Esophagus muscularis mucosa (tissue), 4 donors: ENCODE measurements at regions not wholly inside any gene's neighbourhood (a gene's known extent, or its start where the extent isn't known, plus 50 kb on each side); places are given as distances from the start of the nearest gene placed in this dataset.

Experiments used
- DNase-seq: peaks from one replicate; pipeline ENCODE4 v3.0.0-alpha.2; 2017; ENCODE audit errors: extremely low spot score
- H3K27ac ChIP-seq, 4 donors: fragments of 200-600 bp; sonication (generic); replicated peaks in 1 of 4; 1 replicate in 3 of 4; 2 replicates in 1 of 4; pipeline ENCODE4 v1.5.1; 2016 to 2019; ENCODE audit warnings: mild to moderate bottlenecking in 1 of 4
- H3K27me3 ChIP-seq, 4 donors: fragments of 200-600 bp; sonication (generic); one replicate each; pipeline versions ENCODE4 v1.5.1 to v1.6.0; 2016 to 2019
- H3K36me3 ChIP-seq, 4 donors: fragments of 200-600 bp; sonication (generic); one replicate each; pipeline ENCODE4 v1.5.1; 2016 to 2019
- H3K4me1 ChIP-seq, 4 donors: fragments of 200-600 bp; sonication (generic); one replicate each; pipeline ENCODE4 v1.5.1; 2016 to 2019
- H3K4me3 ChIP-seq, 4 donors: fragments of 200-600 bp; sonication (generic); 1 replicate in 2 of 4; 2 replicates in 2 of 4; pipeline ENCODE4 v1.5.1; 2016 to 2019; ENCODE audit warnings: mild to moderate bottlenecking in 4 of 4, moderate library complexity in 1 of 4
- H3K9me3 ChIP-seq, 4 donors: fragments of 200-600 bp; sonication (generic); 1 replicate in 3 of 4; 2 replicates in 1 of 4; pipeline ENCODE4 v1.5.1; 2016 to 2019
- CTCF ChIP-seq, 3 experiments: fragments of 200-600 bp in 2 of 3; fragments of 450-650 bp in 1 of 3; sonication (generic) in 2 of 3; IDR thresholded peaks; one replicate each; pipeline ENCODE4 v1.5.1; 2017 to 2019; ENCODE audit warnings: antibody characterized with exemption in 3 of 3, mild to moderate bottlenecking in 2 of 3, moderate library complexity in 1 of 3
- EP300 ChIP-seq: sonication (generic); formaldehyde crosslinking; IDR thresholded peaks from one replicate; pipeline ENCODE4 v1.6.1; 2017; ENCODE audit warnings: antibody characterized with exemption
- POLR2A ChIP-seq: fragments of 450-650 bp; IDR thresholded peaks from one replicate; pipeline ENCODE4 v1.6.1; 2017; ENCODE audit warnings: antibody characterized with exemption, moderate library complexity, mild to moderate bottlenecking, low read depth
- POLR2AphosphoS5 ChIP-seq, 2 donors: sonication (generic); formaldehyde crosslinking; IDR thresholded peaks; one replicate each; pipeline ENCODE4 v1.6.1; 2017; ENCODE audit warnings: antibody characterized with exemption in 2 of 2
- WGBS: methylation state at CpG from one replicate; pipeline ENCODE4 v1.1.5; 2018; 5-methylcytosine and 5-hydroxymethylcytosine counted together
- intact Hi-C: fragments of 100-400 bp; cut with DNase I; formaldehyde crosslinking; loops from one replicate; pipeline ENCODE4 v1.15.1; 2023

GRCh38 chr1:115233598-115233997 lies 104.5 kb downstream of the NGF start:
- intact Hi-C loops: no loop called here
- Histone ChIP-seq H3K4me3 (no peak overlapping the region), H3K9me3 (no peaks in the 10 kb centered on the region), H3K27me3 (no peaks in the 10 kb centered on the region), H3K4me1 (no peaks in the 10 kb centered on the region), H3K36me3 (no peaks in the 10 kb centered on the region), H3K27ac (no peak overlapping the region)
- TF ChIP-seq POLR2AphosphoS5 (IDR thresholded peaks at IDR 0.05): no peak
- TF ChIP-seq CTCF (IDR thresholded peaks at IDR 0.05): no peak
- WGBS: 67% methylated on average over 2 of the region's 5 CpGs
- DNase-seq: no peak

GRCh38 chr1:115230281-115230680 lies 107.8 kb downstream of the NGF start:
- Histone ChIP-seq H3K27ac (no peak overlapping the region), H3K9me3 (no peaks in the 10 kb centered on the region), H3K4me3 (no peak overlapping the region), H3K27me3 (no peaks in the 10 kb centered on the region), H3K4me1 (no peaks in the 10 kb centered on the region), H3K36me3 (no peaks in the 10 kb centered on the region)
- DNase-seq: no peak
- 54% methylated on average over 3 of the region's 3 CpGs for WGBS
- no peak for TF ChIP-seq CTCF (IDR thresholded peaks at IDR 0.05)
- no peak for TF ChIP-seq EP300
- no peak for TF ChIP-seq POLR2AphosphoS5 (IDR thresholded peaks at IDR 0.05)
- no peak for TF ChIP-seq POLR2A
- intact Hi-C loops: no loop called here

- Histone ChIP-seq H3K27ac (no peak overlapping the region), H3K4me1 (no peaks in the 10 kb centered on the region), H3K4me3 (no peak overlapping the region), H3K9me3 (no peaks in the 10 kb centered on the region), H3K27me3 (no peaks in the 10 kb centered on the region), H3K36me3 (no peaks in the 10 kb centered on the region)
- DNase-seq: no peak
- 97% methylated on average over 1 of the region's 1 CpG for WGBS
- TF ChIP-seq CTCF (IDR thresholded peaks at IDR 0.05): no peak
- no peak for TF ChIP-seq POLR2AphosphoS5 (IDR thresholded peaks at IDR 0.05)
- TF ChIP-seq POLR2A: no peak
- TF ChIP-seq EP300: no peak
- intact Hi-C loops: no loop called here
Observed at GRCh38 chr1:115229016-115229415, 109.0 kb downstream of the NGF start.

GRCh38 chr1:115228191-115228590 lies 109.9 kb downstream of the NGF start:
- no peak for DNase-seq

More at GRCh38 chr1:115228191-115228590, 109.9 kb downstream of the NGF start:
- no peak for TF ChIP-seq POLR2AphosphoS5 (IDR thresholded peaks at IDR 0.05)
- TF ChIP-seq POLR2A: no peak
- TF ChIP-seq CTCF (IDR thresholded peaks at IDR 0.05): no peak
- no peak for TF ChIP-seq EP300
- no peak overlapping the region for H3K27ac ChIP-seq
- H3K9me3 ChIP-seq: no peaks in the 10 kb centered on the region
- WGBS: 93% methylated on average over 4 of the region's 4 CpGs
- intact Hi-C loops: no loop called here
- no peak overlapping the region for H3K4me3 ChIP-seq
- no peaks in the 10 kb centered on the region for H3K36me3 ChIP-seq
- H3K27me3 ChIP-seq: no peaks in the 10 kb centered on the region
- no peaks in the 10 kb centered on the region for H3K4me1 ChIP-seq
